SU-DHL-6 (cell line): ENCODE measurements at regions not wholly inside any gene's neighbourhood (a gene's known extent, or its start where the extent isn't known, plus 50 kb on each side); places are given as distances from the start of the nearest gene placed in this dataset.

Source experiments
- CTCF ChIP-seq: fragments of 200-600 bp; sonication (generic); IDR thresholded peaks from one replicate; pipeline ENCODE4 v1.5.1; 2017; ENCODE audit warnings: antibody characterized with exemption, mild to moderate bottlenecking, low read length, moderate library complexity; ENCODE audit not compliant: insufficient read depth, poor library complexity, severe bottlenecking
- EZH2phosphoT487 ChIP-seq: fragments of 200-600 bp; sonication (generic), shearing (Covaris generic); conservative IDR thresholded peaks from 2 replicates; pipeline ENCODE4 v1.6.1; 2018; ENCODE audit warnings: mild to moderate bottlenecking, antibody characterized with exemption, low read length, moderate library complexity, mixed read lengths

GRCh38 chr7:24428676-24429075 is 144.6 kb upstream of the PALS2 start:
- TF ChIP-seq CTCF = no peak
- no peak for TF ChIP-seq EZH2phosphoT487
